HG03354 (cell line): ENCODE measurements at regions not wholly inside any gene's neighbourhood (a gene's known extent, or its start where the extent isn't known, plus 50 kb on each side); places are given as distances from the start of the nearest gene placed in this dataset.
A peak's percentile ranks its signal among the peaks of the same experiment; 100 is the strongest.

Experiments
- ATAC-seq: cut with Tn5 transposase; IDR thresholded peaks from one replicate; pipeline ENCODE4 v1.9.1; 2021; ENCODE audit warnings: mild to moderate bottlenecking; ENCODE audit not compliant: unreplicated experiment, poor library complexity, severe bottlenecking

- no peak for ATAC-seq
Observed at GRCh38 chr1:104761961-104762570, 1012.4 kb downstream of the AMY1C start.

- ATAC-seq, result peak; percentile 69
Observed at GRCh38 chr1:104765085-104765484, 1015.4 kb downstream of the AMY1C start.

- ATAC-seq, result peak; percentile 85
Observed at GRCh38 chr1:104768466-104768865, 1018.8 kb downstream of the AMY1C start.

GRCh38 chr1:104780470-104781078 lies 1030.9 kb downstream of the AMY1C start:
- ATAC-seq, result peak; percentile 80

GRCh38 chr1:104785575-104786187 lies 1036.0 kb downstream of the AMY1C start:
- no peak for ATAC-seq

GRCh38 chr1:104787866-104788510 lies 1038.3 kb downstream of the AMY1C start:
- no peak for ATAC-seq

- ATAC-seq, result no peak
Observed at GRCh38 chr1:104791030-104791429, 1041.3 kb downstream of the AMY1C start.

GRCh38 chr1:104794035-104794434 lies 1044.3 kb downstream of the AMY1C start:
- ATAC-seq, result no peak

GRCh38 chr1:104795931-104796330 lies 1046.2 kb downstream of the AMY1C start:
- no peak for ATAC-seq

- ATAC-seq, result no peak
Observed at GRCh38 chr1:104797982-104798381, 1048.3 kb downstream of the AMY1C start.

- no peak for ATAC-seq
Observed at GRCh38 chr1:104801344-104801743, 1051.6 kb downstream of the AMY1C start.

- peak; percentile 43 for ATAC-seq
Observed at GRCh38 chr1:104804147-104804546, 1054.4 kb downstream of the AMY1C start.

GRCh38 chr1:104807590-104807989 lies 1057.9 kb downstream of the AMY1C start:
- no peak for ATAC-seq

GRCh38 chr1:104825401-104825800 lies 1075.7 kb downstream of the AMY1C start:
- no peak for ATAC-seq

- no peak for ATAC-seq
Observed at GRCh38 chr1:104830534-104830933, 1080.8 kb downstream of the AMY1C start.

GRCh38 chr1:104852151-104852550 lies 1102.5 kb downstream of the AMY1C start:
- no peak for ATAC-seq

- no peak for ATAC-seq
Observed at GRCh38 chr1:104853276-104853675, 1103.6 kb downstream of the AMY1C start.

GRCh38 chr1:104854529-104854928 lies 1104.8 kb downstream of the AMY1C start:
- ATAC-seq, result no peak

GRCh38 chr1:104855550-104855949 lies 1105.9 kb downstream of the AMY1C start:
- no peak for ATAC-seq

GRCh38 chr1:104856091-104856490 lies 1106.4 kb downstream of the AMY1C start:
- no peak for ATAC-seq

- ATAC-seq, result no peak
Observed at GRCh38 chr1:104856518-104856917, 1106.8 kb downstream of the AMY1C start.
